ENCODE measurements at regions not wholly inside any gene's neighbourhood (a gene's known extent, or its start where the extent isn't known, plus 50 kb on each side); places are given as distances from the start of the nearest gene placed in this dataset.

DNA sequence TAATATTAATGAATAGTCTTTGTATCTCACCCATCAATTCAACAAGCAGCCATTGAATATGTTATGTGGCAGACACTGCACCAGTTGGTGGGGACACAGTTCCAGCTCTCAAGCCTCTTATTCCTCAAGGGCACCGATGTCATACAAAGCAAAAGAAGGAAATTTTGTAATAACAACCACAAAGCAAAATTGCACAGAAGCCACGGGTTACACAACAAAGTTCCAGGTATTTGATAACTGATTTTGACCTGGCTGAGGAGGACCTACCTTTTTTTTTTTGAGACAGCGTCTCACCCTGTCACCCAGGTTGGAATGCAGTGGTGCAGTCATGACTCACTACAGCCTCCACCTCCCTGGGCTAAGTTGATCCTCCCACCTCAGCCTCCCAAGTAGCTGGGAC is 266.7 kb downstream of the FOXO1 start:
- Histone ChIP-seq H3K27ac (peak overlapping the region in 1 of 3 donors; percentile 44), H3K4me1 (peaks cover 0 to 40% (median 4%) of the 10 kb centered on the region in 4 donors), H3K27me3 (no peaks in the 10 kb centered on the region), H3K4me3 (no peak overlapping the region), H3K36me3 (no peaks in the 10 kb centered on the region), H3K9me3 (no peaks in the 10 kb centered on the region)
- TF ChIP-seq, protein P1, sequence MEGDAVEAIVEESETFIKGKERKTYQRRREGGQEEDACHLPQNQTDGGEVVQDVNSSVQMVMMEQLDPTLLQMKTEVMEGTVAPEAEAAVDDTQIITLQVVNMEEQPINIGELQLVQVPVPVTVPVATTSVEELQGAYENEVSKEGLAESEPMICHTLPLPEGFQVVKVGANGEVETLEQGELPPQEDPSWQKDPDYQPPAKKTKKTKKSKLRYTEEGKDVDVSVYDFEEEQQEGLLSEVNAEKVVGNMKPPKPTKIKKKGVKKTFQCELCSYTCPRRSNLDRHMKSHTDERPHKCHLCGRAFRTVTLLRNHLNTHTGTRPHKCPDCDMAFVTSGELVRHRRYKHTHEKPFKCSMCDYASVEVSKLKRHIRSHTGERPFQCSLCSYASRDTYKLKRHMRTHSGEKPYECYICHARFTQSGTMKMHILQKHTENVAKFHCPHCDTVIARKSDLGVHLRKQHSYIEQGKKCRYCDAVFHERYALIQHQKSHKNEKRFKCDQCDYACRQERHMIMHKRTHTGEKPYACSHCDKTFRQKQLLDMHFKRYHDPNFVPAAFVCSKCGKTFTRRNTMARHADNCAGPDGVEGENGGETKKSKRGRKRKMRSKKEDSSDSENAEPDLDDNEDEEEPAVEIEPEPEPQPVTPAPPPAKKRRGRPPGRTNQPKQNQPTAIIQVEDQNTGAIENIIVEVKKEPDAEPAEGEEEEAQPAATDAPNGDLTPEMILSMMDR (IDR thresholded peaks at IDR 0.05) = no peak
- TF ChIP-seq POLR2A (IDR thresholded peaks at IDR 0.05) = no peak
- no peak for DNase-seq
- 29% methylated on average over 3 of the region's 3 CpGs for WGBS (ENCODE audit: insufficient coverage, low coverage, low lambda C conversion rate, missing lambda C conversion rate)
- ATAC-seq = peak in 3 of 4 donors; percentile 31 to 44 (median 34)
- intact Hi-C loops (cut with DNase I) = no loop called here

DNA sequence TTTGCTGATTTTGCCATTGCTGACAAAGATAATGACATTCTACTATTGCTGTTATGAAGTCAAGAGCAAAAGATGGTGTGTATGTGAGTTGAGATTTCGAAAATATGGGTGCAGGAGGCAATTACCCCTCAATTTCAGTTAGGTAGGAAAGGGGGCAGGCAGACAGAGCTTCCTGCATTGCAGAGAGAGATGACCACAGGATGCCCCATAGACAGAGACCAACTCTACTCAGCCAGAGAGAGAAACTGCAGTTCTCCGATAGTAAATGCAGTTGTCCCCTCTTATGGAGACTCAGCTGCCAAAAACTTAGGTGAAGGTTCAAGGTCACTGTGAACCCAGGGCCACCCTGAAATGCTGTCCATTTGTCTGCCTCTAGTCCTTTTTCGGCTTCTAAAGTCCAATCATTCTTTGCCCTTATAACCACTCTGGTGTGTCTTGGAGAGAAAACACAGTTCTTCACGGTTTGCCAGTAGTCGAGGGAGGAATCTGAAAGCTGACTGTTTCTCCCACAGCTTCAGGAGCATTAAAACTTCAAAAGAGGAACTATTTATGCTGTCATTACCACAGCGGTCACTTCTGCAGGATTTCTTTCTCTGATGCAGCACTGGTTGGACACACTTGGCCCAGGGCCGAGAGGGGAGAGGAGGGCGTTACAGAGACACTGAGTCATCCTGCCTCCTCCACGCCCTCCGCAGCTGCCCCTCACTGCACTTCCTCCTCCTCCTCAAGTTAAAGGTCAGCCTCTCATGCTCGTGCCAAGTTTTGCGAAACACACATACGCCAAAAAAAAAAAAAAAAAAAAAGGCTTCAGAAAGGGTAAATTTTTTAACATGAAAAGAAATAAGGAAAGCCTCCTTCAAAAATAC is 264.3 kb downstream of the FOXO1 start:
- peak; percentile 36 for TF ChIP-seq POLR2A (IDR thresholded peaks at IDR 0.05)
- TF ChIP-seq, protein P1 (IDR thresholded peaks at IDR 0.05) = no peak
- Histone ChIP-seq H3K27ac (peak overlapping the region; percentile 50 to 80 (median 56)), H3K9me3 (no peaks in the 10 kb centered on the region), H3K36me3 (no peaks in the 10 kb centered on the region), H3K4me3 (peak overlapping the region in 2 of 3 donors; percentile 4 to 5), H3K4me1 (peaks cover 0 to 40% (median 4%) of the 10 kb centered on the region in 4 donors), H3K27me3 (no peaks in the 10 kb centered on the region)
- DNase-seq (peak; percentile 95 to 98 (median 97)), ATAC-seq (peak; percentile 92 to 97 (median 96))
- intact Hi-C loops (cut with DNase I) = no loop called here
- 4% methylated on average over 13 of the region's 13 CpGs for WGBS (ENCODE audit: insufficient coverage, low coverage, low lambda C conversion rate, missing lambda C conversion rate)

DNA sequence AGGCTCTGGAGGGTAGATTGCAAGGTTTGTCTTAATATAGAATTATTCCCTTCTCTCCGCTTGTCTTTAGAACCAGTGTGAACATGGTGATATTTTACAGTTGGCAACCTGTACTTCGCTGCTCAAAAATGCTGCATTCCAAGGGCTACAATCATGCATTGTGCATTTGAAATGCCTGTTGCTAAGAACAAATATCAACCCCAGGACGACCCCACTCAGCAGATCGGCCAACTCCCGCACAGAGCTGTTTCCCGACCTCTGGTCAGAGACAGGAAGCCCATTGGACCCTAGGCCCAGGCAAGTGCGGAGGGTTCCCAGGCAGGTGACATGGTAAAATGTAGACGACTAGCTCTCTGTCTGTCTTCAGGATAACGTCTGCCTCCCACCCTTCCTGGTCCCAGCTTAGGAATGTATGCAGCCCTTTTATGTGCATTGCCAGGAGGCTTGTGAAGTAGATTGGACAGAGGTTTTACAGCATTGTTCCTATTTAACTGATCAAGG is 263.5 kb downstream of the FOXO1 start:
- H3K4me1 ChIP-seq = peaks cover 0 to 37% (median 4%) of the 10 kb centered on the region in 4 donors
- H3K27me3 ChIP-seq = no peaks in the 10 kb centered on the region
- peak overlapping the region; percentile 20 to 80 (median 38) for H3K27ac ChIP-seq
- 54% methylated on average over 7 of the region's 9 CpGs for WGBS (ENCODE audit: insufficient coverage, low coverage, low lambda C conversion rate, missing lambda C conversion rate)
- intact Hi-C loops (cut with DNase I) = no loop called here
- no peaks in the 10 kb centered on the region for H3K36me3 ChIP-seq
- DNase-seq (no peak), ATAC-seq (peak; percentile 1 to 6 (median 5))
- H3K4me3 ChIP-seq = no peak overlapping the region
- TF ChIP-seq, protein P1 (IDR thresholded peaks at IDR 0.05) = no peak
- TF ChIP-seq POLR2A (IDR thresholded peaks at IDR 0.05) = no peak
- no peaks in the 10 kb centered on the region for H3K9me3 ChIP-seq

DNA sequence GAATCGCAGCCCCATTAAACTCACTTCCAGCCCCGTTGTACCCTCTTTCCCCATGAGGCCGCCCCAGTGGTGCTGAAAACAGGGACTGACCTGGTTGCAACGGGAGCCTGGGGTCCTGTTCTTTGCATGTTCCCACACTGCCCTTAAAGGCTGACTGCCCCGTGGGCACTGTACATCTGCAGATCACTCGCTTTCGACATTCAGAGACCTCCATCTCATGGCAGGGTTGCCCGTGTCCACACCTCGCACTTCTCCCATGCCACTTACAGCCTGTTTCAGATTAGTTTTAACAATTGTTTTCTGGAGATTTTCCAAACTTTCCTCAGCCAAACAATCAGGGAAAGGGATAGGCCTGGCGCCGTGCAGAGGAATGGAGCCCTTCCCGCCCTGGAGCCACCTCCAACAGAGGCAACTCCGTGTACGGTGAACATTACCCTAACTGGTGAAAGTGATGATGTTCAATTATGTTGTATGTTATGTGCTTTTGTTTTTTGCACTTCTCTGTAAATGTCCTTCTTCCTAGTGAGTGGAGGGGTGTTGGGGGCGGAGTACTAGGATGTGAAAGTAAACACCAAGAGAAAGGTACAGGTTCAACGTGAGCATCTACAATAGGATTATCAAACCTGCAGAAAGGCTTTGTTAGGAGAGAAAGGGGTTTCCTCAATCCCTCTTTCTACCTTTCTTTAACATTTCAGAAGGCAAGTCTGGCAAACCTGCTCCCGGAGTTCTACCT is 262.8 kb downstream of the FOXO1 start:
- DNase-seq = no peak
- H3K36me3 ChIP-seq = no peaks in the 10 kb centered on the region
- TF ChIP-seq, protein P1 (IDR thresholded peaks at IDR 0.05) = no peak
- no peak for TF ChIP-seq POLR2A (IDR thresholded peaks at IDR 0.05)
- no peak overlapping the region for H3K4me3 ChIP-seq
- H3K4me1 ChIP-seq = peaks cover 0 to 30% (median 4%) of the 10 kb centered on the region in 4 donors
- no peaks in the 10 kb centered on the region for H3K27me3 ChIP-seq
- intact Hi-C loops (cut with DNase I) = no loop called here
- ATAC-seq = no peak
- WGBS (ENCODE audit: insufficient coverage, low coverage, low lambda C conversion rate, missing lambda C conversion rate) = 88% methylated on average over 10 of the region's 17 CpGs
- no peaks in the 10 kb centered on the region for H3K9me3 ChIP-seq
- H3K27ac ChIP-seq = peak overlapping the region in 1 of 3 donors; percentile 80

All from right lobe of liver (tissue), 6 donors.